WI38 (cell line): ENCODE measurements at regions not wholly inside any gene's neighbourhood (a gene's known extent, or its start where the extent isn't known, plus 50 kb on each side); places are given as distances from the start of the nearest gene placed in this dataset.

Experiments used
- H3K4me3 ChIP-seq: 2 replicates; pipeline ENCODE4 v1.5.1; 2011; ENCODE audit warnings: low read depth, mild to moderate bottlenecking, control low read depth, low read length
- CTCF ChIP-seq: IDR thresholded peaks from 2 replicates; pipeline ENCODE4 v1.5.1; 2012; ENCODE audit warnings: low read depth, mild to moderate bottlenecking, control low read depth, low read length

- no peak overlapping the region for H3K4me3 ChIP-seq
- no peak for TF ChIP-seq CTCF
Observed at GRCh38 chr4:129437347-129437746, 341.4 kb downstream of the C4orf33 start.

GRCh38 chr4:129438456-129438981 lies 342.6 kb downstream of the C4orf33 start:
- TF ChIP-seq CTCF: no peak
- no peak overlapping the region for H3K4me3 ChIP-seq

GRCh38 chr4:129446074-129446473 lies 350.1 kb downstream of the C4orf33 start:
- no peak for TF ChIP-seq CTCF
- no peak overlapping the region for H3K4me3 ChIP-seq

GRCh38 chr4:129453524-129454200 lies 357.7 kb downstream of the C4orf33 start:
- no peak overlapping the region for H3K4me3 ChIP-seq
- no peak for TF ChIP-seq CTCF

- no peak for TF ChIP-seq CTCF
- H3K4me3 ChIP-seq: no peak overlapping the region
Observed at GRCh38 chr4:129455482-129455881, 359.5 kb downstream of the C4orf33 start.

GRCh38 chr4:129468624-129469023 lies 372.7 kb downstream of the C4orf33 start:
- no peak overlapping the region for H3K4me3 ChIP-seq
- TF ChIP-seq CTCF: no peak

GRCh38 chr4:129474698-129475097 lies 378.7 kb downstream of the C4orf33 start:
- TF ChIP-seq CTCF: no peak

More at GRCh38 chr4:129474698-129475097, 378.7 kb downstream of the C4orf33 start:
- H3K4me3 ChIP-seq: no peak overlapping the region
